ENCODE measurements at regions not wholly inside any gene's neighbourhood (a gene's known extent, or its start where the extent isn't known, plus 50 kb on each side); places are given as distances from the start of the nearest gene placed in this dataset.

GRCh38 chr14:44154874-44155273, 352.2 kb downstream of the FSCB start:
- in situ Hi-C loops (cut with HindIII; ENCODE audit: low sequenced_read_pairs): no loop called here

GRCh38 chr14:44154446-44154845, 352.6 kb downstream of the FSCB start:
- in situ Hi-C loops (cut with HindIII; ENCODE audit: low sequenced_read_pairs): no loop called here

GRCh38 chr14:44151130-44151820, 355.8 kb downstream of the FSCB start:
- in situ Hi-C loops (cut with HindIII; ENCODE audit: low sequenced_read_pairs): no loop called here

GRCh38 chr14:44149597-44149996, 357.5 kb downstream of the FSCB start:
- in situ Hi-C loops (cut with HindIII; ENCODE audit: low sequenced_read_pairs): no loop called here

- in situ Hi-C loops (cut with HindIII; ENCODE audit: low sequenced_read_pairs): no loop called here
These were observed 365.1 kb downstream of the FSCB start for GRCh38 chr14:44142006-44142405.

- in situ Hi-C loops (cut with HindIII; ENCODE audit: low sequenced_read_pairs): no loop called here
These were observed 371.1 kb downstream of the FSCB start for GRCh38 chr14:44135972-44136371.

GRCh38 chr14:44131861-44132260, 375.2 kb downstream of the FSCB start:
- in situ Hi-C loops (cut with HindIII; ENCODE audit: low sequenced_read_pairs): no loop called here

- in situ Hi-C loops (cut with HindIII; ENCODE audit: low sequenced_read_pairs): no loop called here
These were observed 393.0 kb downstream of the FSCB start for GRCh38 chr14:44113769-44114730.

- in situ Hi-C loops (cut with HindIII; ENCODE audit: low sequenced_read_pairs): no loop called here
These were observed 394.2 kb downstream of the FSCB start for GRCh38 chr14:44112774-44113460.

- in situ Hi-C loops (cut with HindIII; ENCODE audit: low sequenced_read_pairs): no loop called here
These were observed 398.0 kb downstream of the FSCB start for GRCh38 chr14:44109036-44109435.

- in situ Hi-C loops (cut with HindIII; ENCODE audit: low sequenced_read_pairs): no loop called here
These were observed 398.5 kb downstream of the FSCB start for GRCh38 chr14:44108601-44109000.

- in situ Hi-C loops (cut with HindIII; ENCODE audit: low sequenced_read_pairs): no loop called here
These were observed 399.9 kb downstream of the FSCB start for GRCh38 chr14:44107156-44107555.

GRCh38 chr14:44099743-44100488, 407.2 kb downstream of the FSCB start:
- in situ Hi-C loops (cut with HindIII; ENCODE audit: low sequenced_read_pairs): no loop called here

- in situ Hi-C loops (cut with HindIII; ENCODE audit: low sequenced_read_pairs): no loop called here
These were observed 425.9 kb downstream of the FSCB start for GRCh38 chr14:44081146-44081545.

GRCh38 chr14:44070046-44070445, 437.0 kb downstream of the FSCB start:
- in situ Hi-C loops (cut with HindIII; ENCODE audit: low sequenced_read_pairs): no loop called here

GRCh38 chr14:44053422-44053821, 453.7 kb downstream of the FSCB start:
- in situ Hi-C loops (cut with HindIII; ENCODE audit: low sequenced_read_pairs): no loop called here

GRCh38 chr14:44041700-44042099, 465.4 kb downstream of the FSCB start:
- in situ Hi-C loops (cut with HindIII; ENCODE audit: low sequenced_read_pairs): no loop called here

- in situ Hi-C loops (cut with HindIII; ENCODE audit: low sequenced_read_pairs): no loop called here
These were observed 466.5 kb downstream of the FSCB start for GRCh38 chr14:44040561-44040960.

- in situ Hi-C loops (cut with HindIII; ENCODE audit: low sequenced_read_pairs): no loop called here
These were observed 470.8 kb downstream of the FSCB start for GRCh38 chr14:44036248-44036647.

- in situ Hi-C loops (cut with HindIII; ENCODE audit: low sequenced_read_pairs): no loop called here
These were observed 471.4 kb downstream of the FSCB start for GRCh38 chr14:44035707-44036106.

Measured in endothelial cell of hepatic sinusoid (primary cell).